H1 (cell line): ENCODE measurements at regions not wholly inside any gene's neighbourhood (a gene's known extent, or its start where the extent isn't known, plus 50 kb on each side); places are given as distances from the start of the nearest gene placed in this dataset.

Experiments used
- CTCF ChIA-PET: fragments of 300-600 bp; sonication (Branson Sonifier 250); formaldehyde crosslinking; loops from one replicate; lab custom pipeline; 2021; ENCODE audit not compliant: partially characterized antibody; lab: Charles Lee
- POLR2A ChIA-PET: fragments of 300-600 bp; sonication (Branson Sonifier 250); formaldehyde crosslinking; loops from one replicate; lab custom pipeline; 2021; ENCODE audit warnings: inconsistent platforms; ENCODE audit not compliant: partially characterized antibody; lab: Charles Lee
- DNase-seq, 2 experiments: peaks; one replicate each; pipeline versions ENCODE4 v3.0.0 to v3.0.0-alpha.2; 2010 to 2022; ENCODE audit warnings: low spot score in 2 of 2, low read depth in 1 of 2, mixed read lengths in 1 of 2
- FAIRE-seq: peaks from 2 replicates; lab custom pipeline; 2011; peaks lifted over from hg19 to GRCh38; lab: Jason Lieb, UNC
- H2AFZ ChIP-seq: 2 replicates; pipeline ENCODE4 v1.8.1; 2012; ENCODE audit warnings: low read length, inconsistent platforms
- H2AK5ac ChIP-seq: 2 replicates; pipeline ENCODE4 v1.6.1; 2013; ENCODE audit warnings: low read depth, low read length
- H2BK120ac ChIP-seq: replicated peaks from 2 replicates; pipeline ENCODE3; 2013; ENCODE audit warnings: low read depth, low read length, inconsistent platforms
- H2BK12ac ChIP-seq: 2 replicates; pipeline ENCODE4 v1.6.1; 2013; ENCODE audit warnings: low read depth, low read length
- H2BK15ac ChIP-seq: 2 replicates; pipeline ENCODE4 v1.6.1; 2013; ENCODE audit warnings: low read length
- H2BK20ac ChIP-seq: 2 replicates; pipeline ENCODE4 v1.6.1; 2013; ENCODE audit warnings: low read length
- H2BK5ac ChIP-seq: 2 replicates; pipeline ENCODE4 v1.6.1; 2013; ENCODE audit warnings: low read depth, low read length
- H3K14ac ChIP-seq: 2 replicates; pipeline ENCODE4 v1.6.1; 2013; ENCODE audit warnings: inconsistent platforms; ENCODE audit not compliant: insufficient read length
- H3K18ac ChIP-seq: 2 replicates; pipeline ENCODE4 v1.6.1; 2013; ENCODE audit warnings: low read length; ENCODE audit errors: extremely low read depth
- H3K23ac ChIP-seq: 2 replicates; pipeline ENCODE4 v1.6.1; 2013; ENCODE audit warnings: inconsistent platforms; ENCODE audit not compliant: insufficient read length
- H3K23me2 ChIP-seq: 2 replicates; pipeline ENCODE4 v1.6.1; 2013; ENCODE audit warnings: low read depth, low read length
- H3K27ac ChIP-seq: 2 replicates; pipeline ENCODE4 v1.6.1; 2011; ENCODE audit warnings: low read depth, low read length, inconsistent platforms
- H3K27me3 ChIP-seq, 4 experiments: replicated peaks in 1 of 4; 1 replicate in 1 of 4; 2 replicates in 3 of 4; pipeline versions ENCODE4 v1.6.1 to v1.8.1; 2011 to 2013; ENCODE audit warnings: low read length in 3 of 4, mild to moderate bottlenecking in 3 of 4, inconsistent platforms in 2 of 4, mixed read lengths in 2 of 4, moderate library complexity in 1 of 4; ENCODE audit not compliant: control insufficient read depth in 3 of 4, insufficient read depth in 3 of 4; ENCODE audit errors: extremely low read depth in 1 of 4
- H3K36me3 ChIP-seq, 4 experiments: 2 replicates each; pipeline versions ENCODE4 v1.6.1 to v1.8.1; 2011 to 2013; ENCODE audit warnings: mild to moderate bottlenecking in 4 of 4, low read length in 3 of 4, moderate library complexity in 2 of 4, control low read depth in 1 of 4, inconsistent platforms in 1 of 4; ENCODE audit not compliant: insufficient read depth in 4 of 4, control insufficient read depth in 2 of 4
- H3K4ac ChIP-seq: replicated peaks from 2 replicates; pipeline ENCODE3; 2013; ENCODE audit warnings: low read length, low read depth, mixed read lengths, inconsistent platforms; ENCODE audit not compliant: insufficient read length
- H3K4me1 ChIP-seq, 4 experiments: replicated peaks in 1 of 4; 1 replicate in 1 of 4; 2 replicates in 3 of 4; pipeline versions ENCODE4 v1.6.1 to v1.8.1; 2011 to 2013; ENCODE audit warnings: low read length in 3 of 4, inconsistent platforms in 2 of 4, mixed read lengths in 1 of 4; ENCODE audit not compliant: insufficient read depth in 4 of 4, control insufficient read depth in 3 of 4
- H3K4me2 ChIP-seq, 2 experiments: 2 replicates each; pipeline versions ENCODE4 v1.6.1 to v1.8.1; 2011 to 2013; ENCODE audit warnings: low read depth in 2 of 2, low read length in 2 of 2, control low read depth in 1 of 2, inconsistent platforms in 1 of 2, mild to moderate bottlenecking in 1 of 2; ENCODE audit not compliant: insufficient read depth in 1 of 2
- H3K4me3 ChIP-seq, 4 experiments: fragments of 200-600, 300-600 bp in 1 of 4; sonication (generic), shearing (Covaris generic), sonication (Bioruptor Twin) in 1 of 4; 2 replicates each; pipeline versions ENCODE4 v1.5.1 to v1.8.1; 2011 to 2016; ENCODE audit warnings: low read length in 4 of 4, low read depth in 3 of 4, control low read depth in 2 of 4, inconsistent platforms in 2 of 4, mild to moderate bottlenecking in 2 of 4, mixed read lengths in 1 of 4, moderate library complexity in 1 of 4; ENCODE audit not compliant: insufficient read depth in 2 of 4; ENCODE audit errors: extremely low read depth in 1 of 4
- H3K56ac ChIP-seq: replicated peaks from 2 replicates; pipeline ENCODE3; 2013; ENCODE audit warnings: low read depth, mild to moderate bottlenecking, mixed read lengths, low read length, inconsistent platforms; ENCODE audit not compliant: insufficient read length
- H3K79me1 ChIP-seq: 2 replicates; pipeline ENCODE4 v1.6.1; 2013; ENCODE audit warnings: low read depth, low read length, control low read depth
- H3K79me2 ChIP-seq, 2 experiments: 2 replicates each; pipeline versions ENCODE4 v1.6.1 to v1.8.1; 2012 to 2013; ENCODE audit warnings: low read length in 2 of 2, mild to moderate bottlenecking in 2 of 2, inconsistent platforms in 1 of 2; ENCODE audit not compliant: insufficient read depth in 2 of 2, control insufficient read depth in 1 of 2
- H3K9ac ChIP-seq, 4 experiments: replicated peaks in 1 of 4; 1 replicate in 1 of 4; 2 replicates in 3 of 4; pipeline versions ENCODE4 v1.6.1 to v1.8.1; 2011 to 2013; ENCODE audit warnings: low read depth in 3 of 4, low read length in 3 of 4, control low read depth in 2 of 4, mild to moderate bottlenecking in 2 of 4, moderate library complexity in 2 of 4, inconsistent platforms in 1 of 4; ENCODE audit errors: extremely low read depth in 1 of 4
- H3K9me3 ChIP-seq, 2 experiments: 2 replicates each; pipeline versions ENCODE4 v1.6.1 to v1.8.1; 2012 to 2013; ENCODE audit warnings: mild to moderate bottlenecking in 2 of 2, moderate library complexity in 2 of 2, control low read depth in 1 of 2, inconsistent platforms in 1 of 2, low read depth in 1 of 2, low read length in 1 of 2, mixed read lengths in 1 of 2; ENCODE audit not compliant: insufficient read depth in 2 of 2
- H4K20me1 ChIP-seq, 2 experiments: replicated peaks in 1 of 2; 2 replicates each; pipeline versions ENCODE3 to v1.8.1; 2011 to 2013; ENCODE audit warnings: inconsistent platforms in 2 of 2, low read length in 2 of 2, mild to moderate bottlenecking in 1 of 2; ENCODE audit not compliant: insufficient read depth in 2 of 2, control insufficient read depth in 1 of 2
- H4K5ac ChIP-seq: 2 replicates; pipeline ENCODE4 v1.6.1; 2013; ENCODE audit warnings: low read length, low read depth, mixed read lengths, inconsistent platforms; ENCODE audit not compliant: insufficient read length
- H4K8ac ChIP-seq: 2 replicates; pipeline ENCODE4 v1.8.0; 2013; ENCODE audit warnings: mild to moderate bottlenecking, moderate library complexity, low read length, inconsistent platforms; ENCODE audit not compliant: insufficient read depth; ENCODE audit errors: extremely low read depth
- H4K91ac ChIP-seq: replicated peaks from 2 replicates; pipeline ENCODE3; 2013; ENCODE audit warnings: low read length, mixed read lengths, inconsistent platforms; ENCODE audit not compliant: insufficient read length
- BCL11A ChIP-seq, 2 experiments: IDR thresholded peaks; one replicate each; pipeline ENCODE4 v1.6.1; 2011; ENCODE audit warnings: low read depth in 2 of 2, low read length in 2 of 2, mild to moderate bottlenecking in 2 of 2
- CBX5 ChIP-seq: fragments of 300-800, 300-1000 bp; sonication (generic); IDR thresholded peaks from 2 replicates; pipeline ENCODE4 v1.7.1; 2016; ENCODE audit warnings: antibody characterized with exemption, low read length, low read depth
- EZH2 ChIP-seq: fragments of 200-600 bp; sonication (generic); IDR thresholded peaks from 2 replicates; pipeline ENCODE4 v1.7.1; 2012; ENCODE audit warnings: low read depth, mild to moderate bottlenecking, moderate library complexity, low read length, inconsistent platforms; ENCODE audit not compliant: severe bottlenecking
- GTF2F1 ChIP-seq: IDR thresholded peaks from 2 replicates; pipeline ENCODE4 v1.6.1; 2012; ENCODE audit warnings: low read depth, low read length, improper control_type of control experiment, borderline replicate concordance
- HDAC6 ChIP-seq: IDR thresholded peaks from one replicate; pipeline ENCODE4 v1.7.1; 2012; ENCODE audit warnings: low read depth, mild to moderate bottlenecking, inconsistent platforms, low read length, moderate library complexity
- JUND ChIP-seq: IDR thresholded peaks from 2 replicates; pipeline ENCODE4 v1.6.1; 2011; ENCODE audit warnings: mild to moderate bottlenecking, improper control_type of control experiment, low read length
- KDM1A ChIP-seq: fragments of 200-600, 300-600 bp; sonication (generic); IDR thresholded peaks from 2 replicates; pipeline ENCODE4 v1.7.1; 2016; ENCODE audit warnings: mild to moderate bottlenecking, low read length, borderline replicate concordance
- RNF2 ChIP-seq: fragments of 200-900, 300-1000 bp; sonication (generic); IDR thresholded peaks from 2 replicates; pipeline ENCODE4 v1.7.1; 2016; ENCODE audit warnings: borderline replicate concordance, low read depth, mild to moderate bottlenecking, antibody characterized with exemption, low read length; ENCODE audit not compliant: poor library complexity, severe bottlenecking; ENCODE audit errors: missing control alignments
- RXRA ChIP-seq: IDR thresholded peaks from 2 replicates; pipeline ENCODE4 v1.6.1; 2011; ENCODE audit warnings: low read depth, mild to moderate bottlenecking, low read length, moderate library complexity; ENCODE audit not compliant: insufficient read depth
- SAP30 ChIP-seq: fragments of 300-600 bp; sonication (generic); IDR thresholded peaks from 2 replicates; pipeline ENCODE4 v1.7.1; 2012; ENCODE audit warnings: low read length, moderate library complexity, mild to moderate bottlenecking, inconsistent platforms; ENCODE audit not compliant: insufficient read depth, insufficient replicate concordance
- SP2 ChIP-seq: IDR thresholded peaks from 2 replicates; pipeline ENCODE4 v1.6.1; 2012; ENCODE audit warnings: mild to moderate bottlenecking, low read length, inconsistent platforms
- SRF ChIP-seq: IDR thresholded peaks from 2 replicates; pipeline ENCODE4 v1.6.1; 2011; ENCODE audit warnings: mild to moderate bottlenecking, low read depth, low read length, moderate library complexity

DNA sequence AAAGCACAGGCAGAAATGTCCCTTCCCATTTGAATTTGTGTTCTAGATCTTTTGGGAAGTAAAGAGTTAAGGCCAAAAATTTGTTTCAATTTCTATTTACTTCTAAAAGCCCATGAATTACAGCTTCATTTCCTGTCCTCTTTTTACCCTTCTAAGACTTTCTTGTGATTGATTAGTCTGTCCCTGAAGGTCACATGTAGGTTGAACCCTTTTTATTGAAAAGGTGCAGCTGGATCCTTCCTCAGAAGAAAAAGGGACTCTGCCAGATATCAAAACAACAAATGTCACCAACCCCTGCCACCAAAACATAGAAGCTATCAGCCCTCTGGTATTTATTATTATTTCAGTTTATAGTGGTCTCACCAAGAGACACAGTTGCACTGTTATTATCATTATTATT lies 424.9 kb upstream of the DPP6 start:
- Histone ChIP-seq H4K8ac (no peak overlapping the region), H2BK15ac (no peak overlapping the region), H3K23ac (no peak overlapping the region), H3K4me2 (no peak overlapping the region), H2BK12ac (no peak overlapping the region), H3K4me1 (no peaks in the 10 kb centered on the region), H3K9me3 (peaks cover 14 to 39% of the 10 kb centered on the region in 2 experiments; a peak in 3 of 4 replicates), H2BK20ac (no peak overlapping the region), H2BK120ac (no peak overlapping the region), H3K79me1 (no peaks in the 10 kb centered on the region), H3K4me3 (no peak overlapping the region), H3K9ac (no peak overlapping the region), H3K23me2 (no peaks in the 10 kb centered on the region), H3K14ac (no peak overlapping the region), H3K27ac (no peak overlapping the region), H3K4ac (no peak overlapping the region), H3K79me2 (no peaks in the 10 kb centered on the region), H3K36me3 (no peaks in the 10 kb centered on the region), H3K27me3 (no peaks in the 10 kb centered on the region), H4K20me1 (no peaks in the 10 kb centered on the region), H3K56ac (no peak overlapping the region), H2BK5ac (no peak overlapping the region), H3K18ac (no peak overlapping the region), H2AK5ac (no peak overlapping the region), H4K91ac (no peak overlapping the region), H2AFZ (no peak overlapping the region), H4K5ac (no peak overlapping the region)
- FAIRE-seq: no peak
- CTCF ChIA-PET: interaction anchor here (0.9 kb wide), 1 partner anchor 245 kb away, joined by 3 read pairs; no protein-coding TSS in a partner anchor
- TF ChIP-seq HDAC6 (no peak), RNF2 (no peak), GTF2F1 (no peak), BCL11A (IDR thresholded peaks at IDR 0.05; ENCODE audit: low read depth in 2 of 2, low read length in 2 of 2) (no peak), RXRA (no peak), SRF (no peak), SP2 (no peak), EZH2 (no peak), JUND (no peak), SAP30 (no peak), KDM1A (no peak), CBX5 (no peak)
- POLR2A ChIA-PET: no interaction called here
- no peak for DNase-seq
